PC-3 (cell line): ENCODE measurements at regions not wholly inside any gene's neighbourhood (a gene's known extent, or its start where the extent isn't known, plus 50 kb on each side); places are given as distances from the start of the nearest gene placed in this dataset.

Experiments used
- CTCF ChIP-seq: fragments of 300-600 bp; sonication (generic); conservative IDR thresholded peaks from 2 replicates; pipeline ENCODE4 v1.5.1; 2017; ENCODE audit warnings: antibody characterized with exemption, low read depth, mild to moderate bottlenecking, low read length
- EZH2 ChIP-seq: fragments of 300-600 bp; sonication (generic); IDR thresholded peaks from one replicate; pipeline ENCODE4 v1.6.1; 2017; ENCODE audit warnings: antibody characterized with exemption, mild to moderate bottlenecking, low read length; ENCODE audit not compliant: unreplicated experiment

DNA sequence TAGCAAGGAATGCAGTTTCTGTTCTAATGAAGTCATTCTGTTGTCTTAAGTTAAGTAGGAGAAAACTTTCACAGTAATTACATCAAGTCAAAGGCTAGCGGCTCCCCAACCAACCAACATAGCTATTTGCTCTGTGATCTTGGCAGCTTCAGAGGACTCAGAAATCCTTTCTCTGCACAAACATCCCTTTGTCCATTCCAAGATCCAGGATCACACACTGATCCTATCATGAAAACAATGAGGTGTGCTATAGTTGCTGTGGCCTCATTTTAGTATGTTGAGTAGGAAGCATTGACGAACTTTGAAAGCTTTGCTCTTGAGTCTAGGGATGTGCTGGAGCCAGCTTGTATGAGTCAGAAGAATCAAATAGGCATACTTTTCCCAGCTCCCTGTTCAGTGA is 218.2 kb upstream of the PRSS58 start:
- TF ChIP-seq CTCF (no peak), EZH2 (no peak)
